GM19397 (cell line): ENCODE measurements at regions not wholly inside any gene's neighbourhood (a gene's known extent, or its start where the extent isn't known, plus 50 kb on each side); places are given as distances from the start of the nearest gene placed in this dataset.
"Not testable (repeated sequence)": the region's sequence is repeated elsewhere in the genome, so short reads cannot be mapped to it uniquely, and the experiment has no call there.

Experiments used
- ATAC-seq: cut with Tn5 transposase; IDR thresholded peaks from one replicate; pipeline ENCODE4 v1.9.1; 2021; ENCODE audit warnings: mild to moderate bottlenecking, moderate library complexity; ENCODE audit not compliant: unreplicated experiment

GRCh38 chr10:65628493-65629139, 1297.2 kb upstream of the LRRTM3 start:
- no peak for ATAC-seq

GRCh38 chr10:65660006-65660405, 1265.8 kb upstream of the LRRTM3 start:
- no peak for ATAC-seq

DNA sequence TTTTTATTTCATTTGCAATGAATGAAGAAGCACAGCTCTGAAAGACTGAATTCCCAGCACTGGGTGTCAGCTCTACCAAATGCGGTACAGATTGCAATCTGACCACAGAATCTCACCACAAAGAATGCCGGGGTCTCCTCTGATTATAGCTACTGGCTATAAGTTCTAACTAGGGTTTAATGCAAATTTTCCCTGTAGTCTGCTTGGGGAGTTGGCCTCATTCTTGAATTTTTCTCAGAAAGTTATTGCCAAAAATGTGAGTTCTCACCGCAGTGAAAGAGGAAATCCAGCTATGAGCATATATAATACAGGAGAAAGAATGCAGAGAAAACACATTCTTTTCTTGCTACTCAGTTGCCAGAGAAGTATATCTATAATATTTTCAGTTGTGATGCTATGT, 1255.7 kb upstream of the LRRTM3 start:
- ATAC-seq = no peak

DNA sequence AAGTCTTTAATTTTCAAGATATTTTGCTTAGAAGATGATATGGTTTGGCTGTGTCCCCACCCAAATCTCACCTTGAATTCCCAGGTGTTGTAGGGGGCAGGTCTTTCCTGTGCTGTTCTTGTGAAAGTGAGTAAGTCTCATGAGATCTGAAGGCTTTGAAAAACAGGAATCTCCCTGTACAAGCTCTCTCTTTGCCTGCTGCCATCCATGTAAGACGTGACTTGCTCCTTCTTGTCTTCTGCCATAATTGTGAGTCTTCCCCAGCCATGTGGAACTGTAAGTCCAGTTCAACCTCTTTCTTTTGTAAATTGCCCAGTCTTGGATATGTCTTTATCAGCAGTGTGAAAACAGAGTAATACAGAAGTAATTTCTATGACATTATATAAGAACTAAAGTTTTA, 1255.2 kb upstream of the LRRTM3 start:
- not testable (repeated sequence) for ATAC-seq

- no peak for ATAC-seq
Observed at GRCh38 chr10:65675236-65675635, 1250.6 kb upstream of the LRRTM3 start.

- no peak for ATAC-seq
Observed at GRCh38 chr10:65684896-65685295, 1240.9 kb upstream of the LRRTM3 start.

- ATAC-seq = no peak
Observed at GRCh38 chr10:65701168-65701776, 1224.6 kb upstream of the LRRTM3 start.

GRCh38 chr10:65708057-65708456, 1217.8 kb upstream of the LRRTM3 start:
- no peak for ATAC-seq

GRCh38 chr10:65710306-65710705, 1215.5 kb upstream of the LRRTM3 start:
- no peak for ATAC-seq

DNA sequence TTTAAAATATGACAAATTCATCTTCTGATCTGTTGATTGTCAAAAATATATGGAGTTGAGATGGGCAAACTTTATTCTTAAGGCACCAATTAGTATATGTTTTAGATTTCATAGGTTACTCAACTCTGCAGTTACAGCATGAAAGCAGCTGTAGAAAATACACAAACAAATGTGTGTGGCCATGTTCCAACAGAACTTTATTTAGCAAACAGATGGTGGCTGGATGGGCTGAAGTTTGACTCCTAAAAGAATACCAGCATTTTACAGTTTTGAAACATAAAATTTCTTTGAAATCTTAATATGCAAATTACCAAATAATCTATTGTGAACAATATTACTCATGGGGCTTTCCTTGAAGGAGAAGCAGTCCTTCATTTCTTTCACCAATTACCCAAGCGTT, 1206.0 kb upstream of the LRRTM3 start:
- no peak for ATAC-seq

DNA sequence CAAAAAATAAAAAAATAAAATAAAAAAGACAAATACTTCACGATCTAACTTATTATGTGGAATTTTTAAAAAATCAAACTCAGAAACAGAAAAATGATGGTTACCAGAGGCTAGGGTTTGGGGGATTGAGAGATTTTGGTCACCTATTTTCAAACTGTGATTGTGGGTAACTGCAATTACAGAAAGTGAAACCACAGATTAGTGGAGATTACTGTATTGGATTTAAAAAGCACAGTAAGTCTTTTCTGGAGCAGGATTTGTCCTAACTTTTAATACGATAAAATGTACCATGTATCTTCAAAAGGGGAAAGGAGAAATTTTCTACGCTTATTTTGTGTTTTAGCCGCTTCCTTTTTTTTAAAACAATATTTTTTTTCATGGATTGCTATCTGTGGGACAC, 1204.9 kb upstream of the LRRTM3 start:
- no peak for ATAC-seq

DNA sequence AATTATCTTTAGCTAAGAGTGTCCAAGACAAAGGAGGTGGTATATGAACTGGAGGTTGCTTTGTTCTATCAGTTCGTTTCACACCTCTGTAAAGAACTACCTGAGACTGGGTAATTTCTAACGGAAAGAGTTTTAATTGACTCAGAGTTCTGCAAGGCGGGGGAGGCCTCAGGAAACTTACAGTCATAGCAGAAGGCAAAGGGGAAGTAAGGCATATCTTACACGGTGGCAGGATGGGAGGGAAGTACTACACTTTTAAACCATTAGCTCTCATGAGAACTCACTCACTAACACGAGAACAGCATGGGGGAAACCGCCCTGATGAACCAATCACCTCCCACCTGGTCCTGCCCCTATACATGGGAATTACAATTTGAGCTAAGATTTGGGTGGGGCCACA, 1202.3 kb upstream of the LRRTM3 start:
- ATAC-seq = no peak

- no peak for ATAC-seq
Observed at GRCh38 chr10:65735382-65735781, 1190.5 kb upstream of the LRRTM3 start.

DNA sequence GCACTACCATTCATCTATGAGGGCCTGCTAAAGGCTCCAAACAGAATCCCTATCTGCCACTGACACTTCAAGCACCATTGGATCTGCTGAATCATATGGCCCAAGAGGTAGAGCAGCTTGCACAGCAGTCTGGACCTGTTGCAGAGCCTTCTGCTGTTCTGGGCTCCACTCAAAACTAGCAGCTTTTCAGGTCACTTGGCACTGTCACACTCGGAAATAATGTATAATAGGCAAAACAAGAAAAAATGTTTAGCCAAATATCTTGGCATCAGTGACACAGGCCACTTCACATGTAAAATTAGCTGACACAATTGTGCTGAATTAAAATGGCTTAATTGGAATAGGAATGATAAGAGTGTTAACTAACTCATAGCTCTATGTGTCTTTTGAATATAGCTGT, 1182.9 kb upstream of the LRRTM3 start:
- no peak for ATAC-seq

- no peak for ATAC-seq
Observed at GRCh38 chr10:65751218-65751617, 1174.6 kb upstream of the LRRTM3 start.

DNA sequence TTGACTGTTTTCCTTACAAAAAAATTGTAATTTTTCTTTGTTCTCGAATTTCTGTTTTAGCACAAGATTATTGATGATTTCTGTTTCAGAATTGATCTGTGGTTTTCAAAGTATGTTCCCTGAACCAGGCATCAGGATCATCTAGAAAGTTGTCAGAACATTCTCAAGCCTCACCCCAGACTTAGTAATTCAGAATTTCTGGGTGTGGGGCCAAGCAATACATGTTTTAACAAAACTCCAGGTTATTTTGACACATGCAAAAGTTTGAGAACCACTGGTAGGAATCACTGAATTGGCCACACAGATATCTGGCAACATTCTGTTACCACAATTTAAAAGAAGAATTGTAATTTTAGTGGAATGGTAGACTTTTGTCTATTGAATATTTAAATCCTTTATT, 1173.9 kb upstream of the LRRTM3 start:
- ATAC-seq = no peak

DNA sequence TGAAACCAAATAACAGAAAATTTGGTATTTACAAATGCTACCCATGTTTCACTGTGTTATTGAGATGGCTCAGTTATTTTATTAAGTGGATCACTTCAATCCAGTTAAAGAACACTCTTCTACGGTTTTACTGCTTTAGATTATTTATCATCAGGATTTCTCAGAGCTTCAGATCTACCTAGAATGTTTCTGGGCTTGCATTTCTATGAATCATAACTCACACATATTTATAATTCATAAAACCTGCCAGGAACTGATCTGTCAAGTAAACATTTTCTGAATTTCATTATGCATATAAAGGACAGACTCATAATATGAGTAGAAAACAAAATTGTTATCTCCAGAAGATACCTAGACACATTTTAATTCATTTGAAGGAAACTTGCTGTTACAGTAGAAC, 1172.3 kb upstream of the LRRTM3 start:
- ATAC-seq = no peak

GRCh38 chr10:65754112-65754511, 1171.7 kb upstream of the LRRTM3 start:
- no peak for ATAC-seq

GRCh38 chr10:65762311-65762710, 1163.5 kb upstream of the LRRTM3 start:
- ATAC-seq = no peak

DNA sequence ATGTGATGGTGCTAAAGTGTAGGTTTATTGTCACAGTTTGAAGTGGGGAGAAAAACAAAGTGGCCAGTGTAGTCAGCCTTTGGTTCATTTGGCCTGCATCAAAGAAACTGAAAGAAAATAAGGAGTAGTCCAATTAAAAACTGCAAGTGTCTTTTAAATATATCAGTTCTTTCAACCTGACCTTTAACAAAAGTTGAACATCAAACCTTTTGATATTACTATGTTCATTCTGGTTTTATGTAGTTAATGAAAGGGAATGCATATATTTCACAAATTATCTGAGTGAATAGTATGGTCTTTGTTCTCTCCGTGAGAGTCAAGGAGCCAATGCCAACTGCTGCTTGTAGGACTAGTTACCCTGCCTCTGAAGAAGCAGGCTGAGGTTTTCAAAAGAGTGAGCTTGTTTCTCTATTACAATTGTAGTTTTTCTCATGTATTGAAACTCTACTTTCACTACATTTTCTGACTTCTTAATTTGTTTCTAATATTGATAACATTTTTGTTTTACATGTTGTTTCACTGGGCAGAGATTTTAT, 1160.8 kb upstream of the LRRTM3 start:
- no peak for ATAC-seq

GRCh38 chr10:65769828-65770227, 1156.0 kb upstream of the LRRTM3 start:
- no peak for ATAC-seq

- ATAC-seq = no peak
Observed at GRCh38 chr10:65778753-65779152, 1147.1 kb upstream of the LRRTM3 start.

- no peak for ATAC-seq
Observed at GRCh38 chr10:65779985-65780384, 1145.9 kb upstream of the LRRTM3 start.
